ENCODE measurements at regions not wholly inside any gene's neighbourhood (a gene's known extent, or its start where the extent isn't known, plus 50 kb on each side); places are given as distances from the start of the nearest gene placed in this dataset.

DNA sequence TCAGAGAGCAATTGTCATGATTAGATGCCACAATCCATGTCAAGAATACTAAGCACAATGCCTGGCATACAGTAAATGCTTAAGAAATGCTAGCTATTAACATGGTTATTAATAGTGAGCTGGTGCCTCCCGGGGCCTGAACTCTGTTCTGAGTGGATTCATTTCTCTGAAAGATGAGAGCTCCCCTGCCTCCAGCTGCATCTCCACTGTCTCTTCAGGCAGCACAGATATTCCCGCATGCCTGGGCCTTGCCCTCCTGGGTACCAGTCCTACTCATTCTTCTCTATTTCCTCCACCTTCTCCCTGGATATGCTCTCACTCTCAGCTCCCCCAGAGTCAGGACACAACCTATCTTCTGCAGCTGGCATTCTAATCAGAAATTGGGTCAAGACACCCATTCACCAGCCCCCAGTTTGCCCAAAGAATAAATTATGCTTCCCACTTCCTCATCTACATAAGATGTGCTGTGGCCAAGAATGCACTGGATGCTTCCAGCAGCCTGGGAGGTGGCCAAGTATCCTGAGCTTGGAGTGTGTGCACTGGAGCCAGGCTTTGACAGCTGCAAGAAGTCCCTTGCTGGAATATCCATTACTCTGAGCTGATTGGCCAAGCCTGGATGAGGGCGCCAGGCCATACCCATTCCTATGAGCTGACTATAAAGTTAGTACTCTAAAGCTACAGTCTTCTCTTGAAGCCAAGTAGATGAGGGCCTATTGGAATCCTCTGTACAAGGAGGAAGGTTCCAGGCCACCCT lies 669.0 kb downstream of the ACTL7B start:
- WGBS, 2 experiments = 97% methylated on average over 3 of the region's 3 CpGs
- peaks cover 4% of the 10 kb centered on the region for H3K4me1 ChIP-seq (ENCODE audit: control insufficient read depth, insufficient read depth, low read length)
- no peak overlapping the region for H3K27ac ChIP-seq (ENCODE audit: insufficient read depth, low read depth, low read length, poor library complexity, severe bottlenecking)
- no peaks in the 10 kb centered on the region for H3K36me3 ChIP-seq (ENCODE audit: control insufficient read depth, insufficient read depth, low read length)
- H3K9me3 ChIP-seq (ENCODE audit: control insufficient read depth, low read length) = no peaks in the 10 kb centered on the region
- no peaks in the 10 kb centered on the region for H3K27me3 ChIP-seq (ENCODE audit: control insufficient read depth, insufficient read depth, low read length, poor library complexity, severe bottlenecking)
- no peak overlapping the region for H3K4me3 ChIP-seq (ENCODE audit: insufficient read depth, low read depth, low read length)

- 91 to 95% methylated on average over 4 to 5 of the region's 5 CpGs for WGBS, 2 experiments
- H3K27ac ChIP-seq (ENCODE audit: insufficient read depth, low read depth, low read length, poor library complexity, severe bottlenecking) = no peak overlapping the region
- no peaks in the 10 kb centered on the region for H3K36me3 ChIP-seq (ENCODE audit: control insufficient read depth, insufficient read depth, low read length)
- no peaks in the 10 kb centered on the region for H3K9me3 ChIP-seq (ENCODE audit: control insufficient read depth, low read length)
- H3K4me3 ChIP-seq (ENCODE audit: insufficient read depth, low read depth, low read length) = no peak overlapping the region
- H3K4me1 ChIP-seq (ENCODE audit: control insufficient read depth, insufficient read depth, low read length) = peaks cover 4% of the 10 kb centered on the region
- no peaks in the 10 kb centered on the region for H3K27me3 ChIP-seq (ENCODE audit: control insufficient read depth, insufficient read depth, low read length, poor library complexity, severe bottlenecking)
Measured at GRCh38 chr9:108185613-108186012, 670.2 kb downstream of the ACTL7B start.

GRCh38 chr9:108184941-108185340 lies 670.8 kb downstream of the ACTL7B start:
- Histone ChIP-seq H3K27ac (ENCODE audit: insufficient read depth, low read depth, low read length, poor library complexity, severe bottlenecking) (no peak overlapping the region), H3K4me1 (ENCODE audit: control insufficient read depth, insufficient read depth, low read length) (peaks cover 4% of the 10 kb centered on the region), H3K4me3 (ENCODE audit: insufficient read depth, low read depth, low read length) (no peak overlapping the region), H3K9me3 (ENCODE audit: control insufficient read depth, low read length) (no peaks in the 10 kb centered on the region), H3K27me3 (ENCODE audit: control insufficient read depth, insufficient read depth, low read length, poor library complexity, severe bottlenecking) (no peaks in the 10 kb centered on the region), H3K36me3 (ENCODE audit: control insufficient read depth, insufficient read depth, low read length) (no peaks in the 10 kb centered on the region)
- WGBS, 2 experiments = 92 to 93% methylated on average over 3 of the region's 3 CpGs

GRCh38 chr9:108184009-108184408 lies 671.8 kb downstream of the ACTL7B start:
- no peaks in the 10 kb centered on the region for H3K27me3 ChIP-seq (ENCODE audit: control insufficient read depth, insufficient read depth, low read length, poor library complexity, severe bottlenecking)
- H3K9me3 ChIP-seq (ENCODE audit: control insufficient read depth, low read length) = no peaks in the 10 kb centered on the region
- no peaks in the 10 kb centered on the region for H3K36me3 ChIP-seq (ENCODE audit: control insufficient read depth, insufficient read depth, low read length)
- WGBS, 2 experiments = 81 to 96% methylated on average over 3 of the region's 3 CpGs
- peaks cover 2% of the 10 kb centered on the region for H3K4me1 ChIP-seq (ENCODE audit: control insufficient read depth, insufficient read depth, low read length)
- H3K27ac ChIP-seq (ENCODE audit: insufficient read depth, low read depth, low read length, poor library complexity, severe bottlenecking) = no peak overlapping the region
- H3K4me3 ChIP-seq (ENCODE audit: insufficient read depth, low read depth, low read length) = no peak overlapping the region

DNA sequence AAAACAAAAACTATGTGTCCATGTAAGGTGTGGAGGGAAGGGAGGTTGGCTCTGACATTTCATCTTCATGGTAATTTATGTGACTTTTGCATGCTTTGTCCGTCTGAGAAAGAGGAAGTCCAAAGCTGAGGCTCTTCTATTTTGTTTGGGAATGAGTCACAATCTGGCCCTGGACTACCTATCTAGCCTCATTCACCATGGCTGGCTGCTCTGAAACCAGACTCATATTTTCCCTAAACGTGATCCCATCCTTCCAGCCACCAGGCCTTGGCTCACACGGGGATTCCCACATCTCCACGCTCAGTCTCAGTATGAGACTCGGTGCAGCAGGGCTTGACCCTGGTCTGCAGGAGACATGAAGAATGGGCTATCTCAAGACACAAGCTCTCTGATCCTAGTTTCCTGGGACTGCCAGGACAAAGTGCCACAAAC lies 672.8 kb downstream of the ACTL7B start:
- no peaks in the 10 kb centered on the region for H3K27me3 ChIP-seq (ENCODE audit: control insufficient read depth, insufficient read depth, low read length, poor library complexity, severe bottlenecking)
- H3K4me1 ChIP-seq (ENCODE audit: control insufficient read depth, insufficient read depth, low read length) = no peaks in the 10 kb centered on the region
- WGBS, 2 experiments = 73 to 75% methylated on average over 5 of the region's 5 CpGs
- H3K27ac ChIP-seq (ENCODE audit: insufficient read depth, low read depth, low read length, poor library complexity, severe bottlenecking) = no peak overlapping the region
- H3K4me3 ChIP-seq (ENCODE audit: insufficient read depth, low read depth, low read length) = no peak overlapping the region
- H3K36me3 ChIP-seq (ENCODE audit: control insufficient read depth, insufficient read depth, low read length) = no peaks in the 10 kb centered on the region
- H3K9me3 ChIP-seq (ENCODE audit: control insufficient read depth, low read length) = no peaks in the 10 kb centered on the region

- Histone ChIP-seq H3K9me3 (ENCODE audit: control insufficient read depth, low read length) (no peaks in the 10 kb centered on the region), H3K36me3 (ENCODE audit: control insufficient read depth, insufficient read depth, low read length) (no peaks in the 10 kb centered on the region), H3K4me1 (ENCODE audit: control insufficient read depth, insufficient read depth, low read length) (no peaks in the 10 kb centered on the region), H3K4me3 (ENCODE audit: insufficient read depth, low read depth, low read length) (no peak overlapping the region), H3K27me3 (ENCODE audit: control insufficient read depth, insufficient read depth, low read length, poor library complexity, severe bottlenecking) (no peaks in the 10 kb centered on the region), H3K27ac (ENCODE audit: insufficient read depth, low read depth, low read length, poor library complexity, severe bottlenecking) (no peak overlapping the region)
- 89 to 93% methylated on average over 8 of the region's 8 CpGs for WGBS, 2 experiments
Measured at GRCh38 chr9:108182270-108182669, 673.5 kb downstream of the ACTL7B start.

- 89 to 94% methylated on average over 2 of the region's 2 CpGs for WGBS, 2 experiments
Measured at GRCh38 chr9:108181441-108181840, 674.3 kb downstream of the ACTL7B start.

DNA sequence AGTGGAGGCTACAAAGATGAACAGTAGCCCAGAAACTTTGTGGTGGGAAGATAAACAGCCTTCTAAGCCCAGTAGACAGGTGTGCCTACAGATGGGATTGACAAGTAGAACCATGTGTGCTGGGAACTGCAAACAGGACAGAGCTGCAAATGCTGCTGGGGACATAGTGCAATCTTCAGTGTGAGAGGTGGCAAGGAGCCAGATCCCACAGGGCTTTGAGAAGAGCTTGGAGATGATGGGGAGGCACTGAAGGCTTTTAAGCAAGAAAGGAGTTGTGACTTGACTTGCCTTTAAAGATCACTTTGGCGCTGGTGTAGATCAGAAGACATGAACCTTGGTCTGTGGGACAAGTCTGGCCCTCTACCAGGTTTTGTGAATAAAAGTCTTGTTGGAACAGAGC lies 675.2 kb downstream of the ACTL7B start:
- no peaks in the 10 kb centered on the region for H3K4me1 ChIP-seq (ENCODE audit: control insufficient read depth, insufficient read depth, low read length)
- no peaks in the 10 kb centered on the region for H3K36me3 ChIP-seq (ENCODE audit: control insufficient read depth, insufficient read depth, low read length)
- H3K4me3 ChIP-seq (ENCODE audit: insufficient read depth, low read depth, low read length) = no peak overlapping the region
- no peak overlapping the region for H3K27ac ChIP-seq (ENCODE audit: insufficient read depth, low read depth, low read length, poor library complexity, severe bottlenecking)
- WGBS, 2 experiments = 91 to 92% methylated on average over 1 of the region's 1 CpG
- no peaks in the 10 kb centered on the region for H3K9me3 ChIP-seq (ENCODE audit: control insufficient read depth, low read length)
- no peaks in the 10 kb centered on the region for H3K27me3 ChIP-seq (ENCODE audit: control insufficient read depth, insufficient read depth, low read length, poor library complexity, severe bottlenecking)

More at GRCh38 chr9:108181441-108181840, 674.3 kb downstream of the ACTL7B start:
- Histone ChIP-seq H3K27ac (ENCODE audit: insufficient read depth, low read depth, low read length, poor library complexity, severe bottlenecking) (no peak overlapping the region), H3K4me3 (ENCODE audit: insufficient read depth, low read depth, low read length) (no peak overlapping the region), H3K27me3 (ENCODE audit: control insufficient read depth, insufficient read depth, low read length, poor library complexity, severe bottlenecking) (no peaks in the 10 kb centered on the region), H3K36me3 (ENCODE audit: control insufficient read depth, insufficient read depth, low read length) (no peaks in the 10 kb centered on the region), H3K4me1 (ENCODE audit: control insufficient read depth, insufficient read depth, low read length) (no peaks in the 10 kb centered on the region), H3K9me3 (ENCODE audit: control insufficient read depth, low read length) (no peaks in the 10 kb centered on the region)

- Histone ChIP-seq H3K36me3 (ENCODE audit: control insufficient read depth, insufficient read depth, low read length) (no peaks in the 10 kb centered on the region), H3K9me3 (ENCODE audit: control insufficient read depth, low read length) (no peaks in the 10 kb centered on the region), H3K4me3 (ENCODE audit: insufficient read depth, low read depth, low read length) (no peak overlapping the region), H3K27ac (ENCODE audit: insufficient read depth, low read depth, low read length, poor library complexity, severe bottlenecking) (no peak overlapping the region), H3K27me3 (ENCODE audit: control insufficient read depth, insufficient read depth, low read length, poor library complexity, severe bottlenecking) (no peaks in the 10 kb centered on the region), H3K4me1 (ENCODE audit: control insufficient read depth, insufficient read depth, low read length) (no peaks in the 10 kb centered on the region)
- WGBS, 2 experiments = 93 to 98% methylated on average over 4 of the region's 4 CpGs
Measured at GRCh38 chr9:108178318-108178717, 677.5 kb downstream of the ACTL7B start.

DNA sequence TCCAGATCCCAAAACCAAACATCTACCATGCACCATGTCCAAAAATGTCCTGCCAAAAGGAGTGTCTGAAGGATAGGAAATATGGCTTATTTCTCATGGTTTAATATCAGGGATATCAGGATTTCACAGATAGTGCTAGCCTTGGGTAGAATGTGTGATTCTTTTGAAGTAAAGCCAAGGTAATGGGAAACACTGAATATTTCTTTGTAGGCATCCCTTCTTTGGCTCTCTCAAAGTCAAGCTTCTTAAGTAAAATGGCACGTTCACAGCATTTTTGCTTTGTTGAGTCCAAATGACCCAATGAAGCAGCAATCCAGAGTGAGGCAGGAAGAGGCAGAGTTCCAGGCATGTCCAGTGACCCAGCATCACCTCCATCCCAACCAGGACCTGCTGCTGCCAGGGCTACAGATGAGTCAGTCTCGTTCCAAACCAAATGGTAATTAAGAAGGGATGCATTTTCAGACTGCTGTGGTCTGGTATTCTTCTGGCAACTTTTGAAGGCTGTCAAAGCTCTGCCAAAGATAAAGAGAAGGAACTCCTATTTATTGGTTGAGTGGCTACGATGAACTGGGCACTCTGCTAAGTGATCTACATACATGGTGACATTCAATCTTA lies 678.8 kb upstream of the KLF4 start:
- 93 to 95% methylated on average over 2 to 3 of the region's 3 CpGs for WGBS, 2 experiments
- Histone ChIP-seq H3K9me3 (ENCODE audit: control insufficient read depth, low read length) (no peaks in the 10 kb centered on the region), H3K27ac (ENCODE audit: insufficient read depth, low read depth, low read length, poor library complexity, severe bottlenecking) (no peak overlapping the region), H3K4me1 (ENCODE audit: control insufficient read depth, insufficient read depth, low read length) (peaks cover 6% of the 10 kb centered on the region), H3K4me3 (ENCODE audit: insufficient read depth, low read depth, low read length) (no peak overlapping the region), H3K27me3 (ENCODE audit: control insufficient read depth, insufficient read depth, low read length, poor library complexity, severe bottlenecking) (no peaks in the 10 kb centered on the region), H3K36me3 (ENCODE audit: control insufficient read depth, insufficient read depth, low read length) (no peaks in the 10 kb centered on the region)
